ENCODE measurements at regions not wholly inside any gene's neighbourhood (a gene's known extent, or its start where the extent isn't known, plus 50 kb on each side); places are given as distances from the start of the nearest gene placed in this dataset.

DNA sequence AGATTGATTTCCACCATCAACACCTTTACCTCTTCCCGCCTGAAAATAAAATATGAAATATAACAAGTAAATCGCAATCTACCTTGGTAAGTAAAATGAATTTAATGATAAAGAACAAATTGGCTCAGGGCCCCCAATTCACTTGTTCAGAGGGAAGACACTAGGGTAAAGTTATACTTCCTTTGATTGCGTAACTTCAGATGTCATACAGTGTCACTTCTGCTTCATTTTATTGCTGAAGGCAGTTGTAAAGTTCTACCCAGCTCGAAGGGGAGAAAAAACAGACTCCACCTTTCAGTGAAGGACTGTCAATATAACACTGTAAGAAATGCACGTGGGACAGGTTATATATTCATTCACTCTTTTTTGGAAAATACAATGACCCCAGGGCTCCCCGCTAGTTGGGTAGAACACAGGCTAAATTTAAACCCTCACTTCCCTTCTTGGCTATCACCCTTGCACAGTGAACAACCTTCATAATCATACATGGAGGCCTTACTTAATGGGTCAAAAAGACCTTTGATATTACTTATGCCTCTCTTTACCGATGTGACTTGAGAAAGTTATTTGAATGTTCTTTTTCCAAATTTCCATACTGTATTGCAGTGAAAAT, 848.8 kb downstream of the MAT2B start:
- TF ChIP-seq, protein P1, sequence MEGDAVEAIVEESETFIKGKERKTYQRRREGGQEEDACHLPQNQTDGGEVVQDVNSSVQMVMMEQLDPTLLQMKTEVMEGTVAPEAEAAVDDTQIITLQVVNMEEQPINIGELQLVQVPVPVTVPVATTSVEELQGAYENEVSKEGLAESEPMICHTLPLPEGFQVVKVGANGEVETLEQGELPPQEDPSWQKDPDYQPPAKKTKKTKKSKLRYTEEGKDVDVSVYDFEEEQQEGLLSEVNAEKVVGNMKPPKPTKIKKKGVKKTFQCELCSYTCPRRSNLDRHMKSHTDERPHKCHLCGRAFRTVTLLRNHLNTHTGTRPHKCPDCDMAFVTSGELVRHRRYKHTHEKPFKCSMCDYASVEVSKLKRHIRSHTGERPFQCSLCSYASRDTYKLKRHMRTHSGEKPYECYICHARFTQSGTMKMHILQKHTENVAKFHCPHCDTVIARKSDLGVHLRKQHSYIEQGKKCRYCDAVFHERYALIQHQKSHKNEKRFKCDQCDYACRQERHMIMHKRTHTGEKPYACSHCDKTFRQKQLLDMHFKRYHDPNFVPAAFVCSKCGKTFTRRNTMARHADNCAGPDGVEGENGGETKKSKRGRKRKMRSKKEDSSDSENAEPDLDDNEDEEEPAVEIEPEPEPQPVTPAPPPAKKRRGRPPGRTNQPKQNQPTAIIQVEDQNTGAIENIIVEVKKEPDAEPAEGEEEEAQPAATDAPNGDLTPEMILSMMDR (IDR thresholded peaks at IDR 0.05), result no peak
- no peak for TF ChIP-seq ZFX (IDR thresholded peaks at IDR 0.05; ENCODE audit: borderline replicate concordance)
